Skeletal muscle satellite cell (primary cell): ENCODE measurements at regions not wholly inside any gene's neighbourhood (a gene's known extent, or its start where the extent isn't known, plus 50 kb on each side); places are given as distances from the start of the nearest gene placed in this dataset.
"Not testable (repeated sequence)": the region's sequence is repeated elsewhere in the genome, so short reads cannot be mapped to it uniquely, and the experiment has no call there.

ENCODE experiments used
- H3K27me3 ChIP-seq: 2 replicates; pipeline ENCODE4 v1.7.0; 2013; ENCODE audit warnings: low read length; ENCODE audit not compliant: control insufficient read depth, insufficient read depth
- H3K36me3 ChIP-seq: 2 replicates; pipeline ENCODE4 v1.7.0; 2013; ENCODE audit warnings: mild to moderate bottlenecking, control low read depth, low read length; ENCODE audit not compliant: insufficient read depth
- H3K4me1 ChIP-seq: 2 replicates; pipeline ENCODE4 v1.7.0; 2013; ENCODE audit warnings: low read length; ENCODE audit not compliant: control insufficient read depth, insufficient read depth
- H3K4me2 ChIP-seq: 2 replicates; pipeline ENCODE4 v1.7.0; 2013; ENCODE audit warnings: mild to moderate bottlenecking, low read length
- H3K4me3 ChIP-seq: 2 replicates; pipeline ENCODE4 v1.7.0; 2013; ENCODE audit warnings: low read length
- H3K9ac ChIP-seq: 2 replicates; pipeline ENCODE4 v1.7.0; 2013; ENCODE audit warnings: mild to moderate bottlenecking, low read depth, low read length, moderate library complexity
- H3K9me3 ChIP-seq: replicated peaks from 2 replicates; pipeline ENCODE4 v1.7.0; 2013; ENCODE audit warnings: mild to moderate bottlenecking, control low read depth, low read length

- Histone ChIP-seq H3K4me3 (no peak overlapping the region), H3K27me3 (peaks cover 3% of the 10 kb centered on the region), H3K9ac (no peak overlapping the region), H3K36me3 (no peaks in the 10 kb centered on the region), H3K4me1 (peaks cover 12% of the 10 kb centered on the region), H3K4me2 (no peak overlapping the region), H3K9me3 (no peaks in the 10 kb centered on the region)
Observed at GRCh38 chr10:78419481-78420265, 386.0 kb downstream of the RPS24 start.

DNA sequence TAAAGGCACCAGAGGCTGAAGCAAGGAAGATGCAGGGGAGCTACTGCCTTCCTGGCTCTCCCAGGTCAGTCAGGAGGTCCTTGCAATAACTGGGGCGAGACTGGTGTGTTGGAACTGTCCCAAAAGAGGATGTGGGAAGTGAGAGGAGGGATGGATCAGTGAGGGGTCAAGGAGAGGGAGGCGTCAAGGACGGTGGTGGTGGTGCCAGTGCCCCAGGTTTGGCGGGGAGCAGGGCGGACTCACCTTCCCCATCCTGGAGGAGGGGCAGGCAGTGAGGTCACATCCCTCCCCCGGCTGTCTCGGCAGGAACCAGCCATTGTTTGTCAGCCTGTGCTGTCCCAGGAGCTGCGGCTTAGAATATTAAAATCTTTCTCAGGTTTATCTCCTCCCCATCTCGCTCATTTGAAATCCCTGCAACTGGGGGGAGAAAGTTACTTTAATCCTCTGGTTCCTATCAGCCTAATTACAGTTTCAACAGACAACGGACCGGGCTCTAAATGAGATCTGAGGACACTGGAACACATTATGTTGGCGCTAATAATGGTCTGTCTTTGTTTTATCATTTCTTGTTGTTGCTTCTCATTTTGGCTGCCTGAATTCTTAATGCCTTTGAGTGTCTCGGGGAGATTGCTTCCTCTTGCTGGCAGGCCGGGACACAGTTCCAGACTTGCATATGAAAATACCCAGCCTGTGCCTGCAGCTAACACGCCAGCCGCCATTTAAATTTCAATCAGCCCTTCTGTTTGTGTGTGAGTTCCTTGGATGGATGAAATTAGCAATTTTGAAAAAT lies 387.5 kb downstream of the RPS24 start:
- no peaks in the 10 kb centered on the region for H3K9me3 ChIP-seq
- no peak overlapping the region for H3K9ac ChIP-seq
- no peak overlapping the region for H3K4me2 ChIP-seq
- H3K4me3 ChIP-seq: no peak overlapping the region
- H3K27me3 ChIP-seq: peaks cover 4% of the 10 kb centered on the region
- peaks cover 9% of the 10 kb centered on the region for H3K4me1 ChIP-seq
- no peaks in the 10 kb centered on the region for H3K36me3 ChIP-seq

- not testable (repeated sequence) for H3K4me2 ChIP-seq, H3K4me3 ChIP-seq, H3K4me1 ChIP-seq, H3K36me3 ChIP-seq, H3K9me3 ChIP-seq, H3K9ac ChIP-seq
- H3K27me3 ChIP-seq: peaks cover 22% of the 10 kb centered on the region
Observed at GRCh38 chr10:78424050-78424449, 390.4 kb downstream of the RPS24 start.

DNA sequence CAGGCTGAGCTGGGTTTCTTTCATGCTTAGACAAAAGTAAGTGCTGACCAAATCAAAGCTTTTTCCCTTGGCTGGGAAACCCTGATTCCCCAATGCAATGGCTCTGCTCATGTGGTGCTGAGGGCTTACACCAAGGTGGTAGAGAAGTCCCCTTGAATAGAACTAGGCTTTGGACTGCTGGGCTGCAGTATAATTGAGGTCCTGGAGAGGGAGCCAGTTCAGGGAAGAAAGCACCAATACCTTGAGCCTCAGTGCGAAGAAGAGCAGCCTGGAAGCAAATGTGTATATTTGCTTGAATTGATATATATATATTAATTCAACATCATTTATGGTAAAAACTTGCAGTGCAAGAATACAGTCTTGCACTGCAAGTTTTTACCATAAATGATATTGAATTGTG lies 391.1 kb downstream of the RPS24 start:
- no peak overlapping the region for H3K4me3 ChIP-seq
- H3K9ac ChIP-seq: no peak overlapping the region
- H3K4me2 ChIP-seq: no peak overlapping the region
- H3K9me3 ChIP-seq: no peaks in the 10 kb centered on the region
- H3K27me3 ChIP-seq: peaks cover 29% of the 10 kb centered on the region
- H3K36me3 ChIP-seq: no peaks in the 10 kb centered on the region
- H3K4me1 ChIP-seq: no peaks in the 10 kb centered on the region

DNA sequence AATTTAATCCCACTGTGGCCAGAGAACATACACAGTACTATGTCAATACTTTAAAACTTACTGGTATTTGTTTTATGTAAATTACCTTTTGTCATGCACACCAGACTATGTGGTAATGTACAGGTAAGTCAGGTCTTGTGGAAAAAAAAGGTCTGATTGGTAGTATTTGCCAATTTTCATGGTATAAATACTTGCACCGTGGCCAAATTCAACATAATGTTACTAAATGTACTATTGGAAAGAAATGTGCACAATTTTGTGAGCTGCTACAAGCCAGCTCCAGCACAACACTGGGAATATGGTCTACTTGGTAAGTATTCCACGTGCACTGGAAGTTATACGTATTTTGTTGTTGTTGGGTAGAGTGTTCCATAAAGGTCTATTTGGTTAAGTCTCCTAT lies 392.5 kb downstream of the RPS24 start:
- Histone ChIP-seq H3K27me3 (peaks cover 43% of the 10 kb centered on the region), H3K4me3 (no peak overlapping the region), H3K36me3 (no peaks in the 10 kb centered on the region), H3K9me3 (no peaks in the 10 kb centered on the region), H3K4me2 (no peak overlapping the region), H3K4me1 (no peaks in the 10 kb centered on the region), H3K9ac (no peak overlapping the region)

DNA sequence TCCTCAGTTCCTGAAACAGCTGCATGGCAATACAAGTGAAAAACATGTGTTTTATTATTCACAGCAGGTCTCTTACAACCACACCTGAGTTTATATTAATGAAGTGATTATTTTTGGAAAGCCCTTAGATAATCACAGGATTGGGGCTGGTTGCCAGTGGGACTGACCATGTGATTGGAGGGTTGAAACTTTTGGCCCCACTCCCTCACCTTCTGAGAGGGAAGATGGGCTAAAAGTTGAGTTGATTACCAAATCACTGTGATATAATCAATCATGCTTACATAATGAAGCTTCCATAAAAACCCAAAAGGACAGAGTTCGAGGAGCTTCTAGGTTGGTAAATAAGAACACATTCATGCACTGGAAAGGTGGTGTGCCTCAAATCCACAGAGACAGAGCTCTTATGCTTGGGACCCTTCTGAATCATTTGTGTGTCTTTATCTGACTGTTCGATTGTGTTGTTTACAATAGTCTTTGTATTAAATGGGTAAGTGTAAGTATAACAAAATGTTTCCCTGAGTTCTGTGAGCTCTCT lies 393.9 kb downstream of the RPS24 start:
- Histone ChIP-seq H3K36me3 (no peaks in the 10 kb centered on the region), H3K4me3 (no peak overlapping the region), H3K27me3 (peaks cover 45% of the 10 kb centered on the region), H3K4me2 (no peak overlapping the region), H3K9ac (no peak overlapping the region), H3K4me1 (no peaks in the 10 kb centered on the region), H3K9me3 (no peaks in the 10 kb centered on the region)

DNA sequence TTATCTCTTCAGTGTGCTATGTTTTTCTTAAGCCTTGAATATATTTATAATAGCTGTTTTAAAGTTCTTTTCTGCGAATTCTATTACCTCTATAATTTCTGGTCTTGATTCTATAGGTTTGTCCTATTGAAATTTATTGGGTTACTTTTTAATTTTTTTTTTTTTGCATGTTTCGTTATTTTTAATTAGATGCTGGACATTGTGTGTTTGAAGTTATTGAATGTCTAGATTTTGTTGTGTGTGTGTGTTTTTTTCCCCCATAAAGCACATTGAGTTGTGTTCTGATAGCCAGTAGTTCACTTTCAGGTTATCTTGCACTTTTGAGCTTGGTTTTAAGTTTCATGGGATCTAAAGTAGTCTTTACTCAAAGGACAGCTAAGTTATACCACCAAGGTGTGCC lies 394.9 kb downstream of the RPS24 start:
- peaks cover 46% of the 10 kb centered on the region for H3K27me3 ChIP-seq
- no peaks in the 10 kb centered on the region for H3K9me3 ChIP-seq
- H3K4me3 ChIP-seq: no peak overlapping the region
- H3K4me2 ChIP-seq: no peak overlapping the region
- no peaks in the 10 kb centered on the region for H3K36me3 ChIP-seq
- H3K4me1 ChIP-seq: no peaks in the 10 kb centered on the region
- no peak overlapping the region for H3K9ac ChIP-seq

- H3K27me3 ChIP-seq: peaks cover 60% of the 10 kb centered on the region
- H3K9ac ChIP-seq: no peak overlapping the region
- H3K36me3 ChIP-seq: no peaks in the 10 kb centered on the region
- H3K9me3 ChIP-seq: no peaks in the 10 kb centered on the region
- H3K4me3 ChIP-seq: no peak overlapping the region
- no peak overlapping the region for H3K4me2 ChIP-seq
- no peaks in the 10 kb centered on the region for H3K4me1 ChIP-seq
Observed at GRCh38 chr10:78429984-78430383, 396.3 kb downstream of the RPS24 start.

DNA sequence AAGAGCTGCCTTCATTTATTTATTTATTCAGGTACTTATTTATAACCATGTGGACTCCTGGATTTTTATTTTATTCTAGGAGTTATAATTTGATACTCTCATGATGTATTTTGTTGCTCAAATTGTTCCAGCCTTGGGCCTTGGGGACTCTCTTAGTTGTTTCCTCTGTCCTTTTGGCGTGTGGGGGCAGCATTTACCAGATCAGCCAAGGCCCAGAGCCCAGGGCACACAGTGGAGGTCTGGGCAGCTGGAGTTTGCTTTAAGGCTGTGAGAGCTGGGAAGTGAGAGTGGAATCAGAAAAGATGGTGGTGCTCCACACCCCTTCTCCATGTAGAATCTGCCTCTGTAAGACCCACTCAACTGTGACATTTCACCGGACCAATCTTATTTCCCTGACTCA lies 398.9 kb downstream of the RPS24 start:
- Histone ChIP-seq H3K4me3 (no peak overlapping the region), H3K9me3 (no peaks in the 10 kb centered on the region), H3K9ac (no peak overlapping the region), H3K27me3 (peaks cover 78% of the 10 kb centered on the region), H3K4me2 (no peak overlapping the region), H3K4me1 (no peaks in the 10 kb centered on the region), H3K36me3 (no peaks in the 10 kb centered on the region)

DNA sequence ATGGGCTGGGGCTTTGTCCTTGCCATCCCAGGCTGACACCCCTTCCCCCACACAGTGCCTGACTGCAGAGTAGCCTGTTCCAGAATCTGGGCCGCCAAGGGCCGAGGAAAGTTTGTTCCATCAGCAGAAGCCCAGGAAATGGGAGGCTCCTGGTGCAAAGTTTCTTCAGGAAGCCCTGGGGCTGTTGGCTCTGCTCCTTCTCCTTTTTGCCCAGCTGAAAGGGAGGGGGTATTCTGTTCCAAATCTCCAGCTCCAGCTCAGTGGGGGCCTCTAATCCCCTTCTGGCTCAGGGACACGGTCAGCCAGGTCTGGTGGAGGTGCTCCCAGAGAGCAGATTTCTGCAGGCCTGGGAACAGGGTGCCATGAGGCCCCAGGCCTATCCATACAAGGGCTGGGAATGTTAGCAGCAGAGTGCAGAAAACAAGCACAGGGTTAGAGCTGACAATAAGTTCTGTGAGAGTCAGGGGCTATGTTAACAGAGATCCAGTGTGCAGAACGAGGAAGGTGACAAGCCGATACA lies 399.5 kb downstream of the RPS24 start:
- H3K9me3 ChIP-seq: no peaks in the 10 kb centered on the region
- no peak overlapping the region for H3K4me2 ChIP-seq
- no peaks in the 10 kb centered on the region for H3K36me3 ChIP-seq
- no peak overlapping the region for H3K9ac ChIP-seq
- H3K4me3 ChIP-seq: no peak overlapping the region
- peaks cover 80% of the 10 kb centered on the region for H3K27me3 ChIP-seq
- H3K4me1 ChIP-seq: no peaks in the 10 kb centered on the region

DNA sequence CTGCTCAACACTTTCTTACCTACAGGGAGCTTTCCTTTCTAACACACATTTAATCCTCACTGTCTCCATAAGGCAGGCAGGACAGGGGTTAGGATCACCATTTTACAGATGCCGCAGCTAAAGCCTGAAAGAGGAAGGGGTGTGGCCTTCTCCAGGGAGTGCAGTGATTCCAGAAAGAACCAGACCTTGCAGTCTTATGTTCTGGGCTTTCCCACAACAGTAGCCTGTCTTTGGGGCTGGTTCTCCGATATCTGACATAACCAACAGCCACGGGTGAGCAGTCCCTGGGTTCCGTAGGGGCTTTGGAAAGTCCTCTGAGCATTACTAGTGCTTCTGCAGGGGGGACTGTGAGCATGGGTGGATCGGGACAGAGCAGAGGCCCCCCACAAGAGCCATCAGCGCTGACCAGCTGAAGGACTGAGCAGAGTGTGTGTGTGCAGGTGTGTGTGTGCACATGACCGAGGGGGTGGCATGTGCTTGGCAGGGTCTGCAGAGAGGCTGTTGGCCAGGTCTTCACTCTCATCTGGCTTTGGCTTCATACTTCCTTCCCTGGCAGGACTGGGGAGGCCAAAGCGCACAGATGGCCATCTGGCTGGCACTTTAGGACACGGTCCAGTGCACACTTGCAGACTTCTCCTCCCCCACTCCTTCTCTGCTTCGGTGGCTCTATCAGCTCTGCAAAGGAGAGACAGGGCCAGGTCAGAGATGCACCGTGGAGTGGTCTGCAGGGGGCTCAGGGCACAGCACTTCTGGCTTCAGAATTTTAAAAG lies 400.3 kb downstream of the RPS24 start:
- H3K9ac ChIP-seq: no peak overlapping the region
- H3K4me1 ChIP-seq: no peaks in the 10 kb centered on the region
- H3K9me3 ChIP-seq: no peaks in the 10 kb centered on the region
- H3K27me3 ChIP-seq: peaks cover 80% of the 10 kb centered on the region
- no peaks in the 10 kb centered on the region for H3K36me3 ChIP-seq
- no peak overlapping the region for H3K4me2 ChIP-seq
- no peak overlapping the region for H3K4me3 ChIP-seq
